ENCODE measurements at regions not wholly inside any gene's neighbourhood (a gene's known extent, or its start where the extent isn't known, plus 50 kb on each side); places are given as distances from the start of the nearest gene placed in this dataset.

- H3K9me3 ChIP-seq = no peaks in the 10 kb centered on the region
- H3K27me3 ChIP-seq (replicated peaks; ENCODE audit: insufficient read depth) = no peaks in the 10 kb centered on the region
- no peak for DNase-seq (ENCODE audit: low spot score)
- no peaks in the 10 kb centered on the region for H3K36me3 ChIP-seq
- TF ChIP-seq CTCF (IDR thresholded peaks at IDR 0.05) = no peak
- no peaks in the 10 kb centered on the region for H3K4me1 ChIP-seq (ENCODE audit: control insufficient read depth in 1 of 2, low read depth in 2 of 2)
- ATAC-seq (ENCODE audit: insufficient number of reproducible peaks, low FRiP score, low read depth) = no peak
- no peak overlapping the region for H3K4me3 ChIP-seq
- no peak overlapping the region for H3K27ac ChIP-seq
Measured at GRCh38 chr1:185551008-185551407, 183.2 kb upstream of the HMCN1 start.

DNA sequence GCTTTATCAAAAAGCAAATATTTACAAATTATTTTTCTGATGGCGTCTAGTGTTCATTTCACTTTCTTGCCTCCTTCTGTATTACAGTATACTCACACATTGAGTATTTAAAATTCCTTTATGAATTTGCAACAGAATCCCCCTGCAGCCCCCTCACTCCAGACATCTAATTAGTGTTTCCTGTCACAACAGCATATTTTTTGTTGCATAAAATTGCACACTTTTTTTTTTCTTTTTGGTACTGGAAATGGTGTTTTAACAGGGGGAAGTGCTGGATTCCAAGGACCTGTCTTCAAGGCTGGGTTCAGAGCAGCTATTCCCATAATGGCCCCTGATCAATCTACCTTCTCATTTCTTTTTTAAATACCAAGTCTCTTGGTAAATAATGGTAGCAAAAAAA lies 184.3 kb upstream of the HMCN1 start:
- no peaks in the 10 kb centered on the region for H3K9me3 ChIP-seq
- ATAC-seq (ENCODE audit: insufficient number of reproducible peaks, low FRiP score, low read depth) (no peak), DNase-seq (ENCODE audit: low spot score) (no peak)
- no peaks in the 10 kb centered on the region for H3K27me3 ChIP-seq (replicated peaks; ENCODE audit: insufficient read depth)
- H3K36me3 ChIP-seq = no peaks in the 10 kb centered on the region
- no peak overlapping the region for H3K4me3 ChIP-seq
- TF ChIP-seq CTCF (IDR thresholded peaks at IDR 0.05) = no peak
- no peak overlapping the region for H3K27ac ChIP-seq
- H3K4me1 ChIP-seq (ENCODE audit: control insufficient read depth in 1 of 2, low read depth in 2 of 2) = no peaks in the 10 kb centered on the region

DNA sequence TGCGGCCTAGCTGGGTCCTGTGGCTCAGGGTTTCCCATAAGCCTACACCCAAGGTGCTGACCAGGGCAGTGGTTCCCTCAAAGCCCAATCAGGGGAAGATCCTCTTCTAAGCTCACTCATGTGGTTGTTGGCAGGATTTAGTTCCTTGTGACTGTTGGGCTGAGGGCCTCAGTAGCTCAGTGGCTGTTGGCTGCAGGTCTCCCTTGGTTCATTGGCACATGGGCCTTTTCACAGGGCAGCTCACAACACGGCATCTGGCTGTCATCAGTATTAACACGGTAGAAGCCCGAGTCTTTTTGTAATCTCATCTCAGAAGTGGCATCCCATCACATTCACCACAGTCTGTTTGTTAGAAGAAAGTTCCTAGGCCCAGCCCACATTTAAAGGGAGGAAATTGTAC lies 188.2 kb upstream of the HMCN1 start:
- no peaks in the 10 kb centered on the region for H3K36me3 ChIP-seq
- no peak for TF ChIP-seq CTCF (IDR thresholded peaks at IDR 0.05)
- DNase-seq (ENCODE audit: low spot score) (no peak), ATAC-seq (ENCODE audit: insufficient number of reproducible peaks, low FRiP score, low read depth) (no peak)
- no peaks in the 10 kb centered on the region for H3K9me3 ChIP-seq
- H3K27me3 ChIP-seq (replicated peaks; ENCODE audit: insufficient read depth) = no peaks in the 10 kb centered on the region
- no peak overlapping the region for H3K27ac ChIP-seq
- no peaks in the 10 kb centered on the region for H3K4me1 ChIP-seq (ENCODE audit: control insufficient read depth in 1 of 2, low read depth in 2 of 2)
- H3K4me3 ChIP-seq = no peak overlapping the region

GRCh38 chr1:185541871-185542301 lies 192.3 kb upstream of the HMCN1 start:
- no peaks in the 10 kb centered on the region for H3K4me1 ChIP-seq (ENCODE audit: control insufficient read depth in 1 of 2, low read depth in 2 of 2)
- no peak for TF ChIP-seq CTCF (IDR thresholded peaks at IDR 0.05)
- no peaks in the 10 kb centered on the region for H3K9me3 ChIP-seq
- DNase-seq (ENCODE audit: low spot score) (no peak), ATAC-seq (ENCODE audit: insufficient number of reproducible peaks, low FRiP score, low read depth) (no peak)
- no peaks in the 10 kb centered on the region for H3K36me3 ChIP-seq
- no peak overlapping the region for H3K27ac ChIP-seq
- H3K27me3 ChIP-seq (replicated peaks; ENCODE audit: insufficient read depth) = no peaks in the 10 kb centered on the region
- no peak overlapping the region for H3K4me3 ChIP-seq

GRCh38 chr1:185540295-185540694 lies 193.9 kb upstream of the HMCN1 start:
- no peak for DNase-seq (ENCODE audit: low spot score)
- Histone ChIP-seq H3K27me3 (replicated peaks; ENCODE audit: insufficient read depth) (no peaks in the 10 kb centered on the region), H3K4me1 (ENCODE audit: control insufficient read depth in 1 of 2, low read depth in 2 of 2) (peaks cover 2 to 3% of the 10 kb centered on the region in 2 donors)

More at GRCh38 chr1:185540295-185540694, 193.9 kb upstream of the HMCN1 start:
- Histone ChIP-seq H3K36me3 (no peaks in the 10 kb centered on the region), H3K27ac (no peak overlapping the region), H3K4me3 (no peak overlapping the region), H3K9me3 (no peaks in the 10 kb centered on the region)
- TF ChIP-seq CTCF (IDR thresholded peaks at IDR 0.05) = no peak
- ATAC-seq (ENCODE audit: insufficient number of reproducible peaks, low FRiP score, low read depth) = no peak

Data from thoracic aorta (tissue), 2 donors.